ENCODE measurements at regions not wholly inside any gene's neighbourhood (a gene's known extent, or its start where the extent isn't known, plus 50 kb on each side); places are given as distances from the start of the nearest gene placed in this dataset.

DNA sequence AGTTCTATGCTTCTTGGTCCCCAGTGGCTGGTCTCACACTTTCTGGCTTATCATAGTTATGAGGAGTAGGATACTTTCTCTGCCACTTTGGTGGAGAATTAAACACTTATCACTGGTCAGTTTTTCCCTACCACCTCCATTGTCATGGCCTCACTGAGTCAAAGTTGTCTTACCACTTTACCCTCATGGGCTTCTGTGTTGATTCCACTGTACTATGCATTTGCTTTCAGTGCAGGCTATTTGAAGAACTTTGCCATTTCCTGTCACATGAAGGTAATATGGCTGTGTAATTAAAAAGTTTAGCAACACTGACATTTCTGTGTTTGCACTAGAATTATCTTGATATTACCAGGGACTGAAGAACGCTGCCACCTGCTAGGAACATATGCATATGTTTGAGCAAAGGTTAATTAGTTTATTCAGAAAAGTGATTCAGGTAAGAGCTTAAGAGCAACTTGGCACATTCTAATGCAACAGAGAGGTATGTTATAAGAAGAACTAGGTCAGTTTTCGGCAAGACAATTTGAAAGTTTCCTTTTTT, 377.3 kb downstream of the PDCD6IP start:
- TF ChIP-seq, protein P1, sequence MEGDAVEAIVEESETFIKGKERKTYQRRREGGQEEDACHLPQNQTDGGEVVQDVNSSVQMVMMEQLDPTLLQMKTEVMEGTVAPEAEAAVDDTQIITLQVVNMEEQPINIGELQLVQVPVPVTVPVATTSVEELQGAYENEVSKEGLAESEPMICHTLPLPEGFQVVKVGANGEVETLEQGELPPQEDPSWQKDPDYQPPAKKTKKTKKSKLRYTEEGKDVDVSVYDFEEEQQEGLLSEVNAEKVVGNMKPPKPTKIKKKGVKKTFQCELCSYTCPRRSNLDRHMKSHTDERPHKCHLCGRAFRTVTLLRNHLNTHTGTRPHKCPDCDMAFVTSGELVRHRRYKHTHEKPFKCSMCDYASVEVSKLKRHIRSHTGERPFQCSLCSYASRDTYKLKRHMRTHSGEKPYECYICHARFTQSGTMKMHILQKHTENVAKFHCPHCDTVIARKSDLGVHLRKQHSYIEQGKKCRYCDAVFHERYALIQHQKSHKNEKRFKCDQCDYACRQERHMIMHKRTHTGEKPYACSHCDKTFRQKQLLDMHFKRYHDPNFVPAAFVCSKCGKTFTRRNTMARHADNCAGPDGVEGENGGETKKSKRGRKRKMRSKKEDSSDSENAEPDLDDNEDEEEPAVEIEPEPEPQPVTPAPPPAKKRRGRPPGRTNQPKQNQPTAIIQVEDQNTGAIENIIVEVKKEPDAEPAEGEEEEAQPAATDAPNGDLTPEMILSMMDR (IDR thresholded peaks at IDR 0.05): no peak
- no peak for TF ChIP-seq POLR2A (IDR thresholded peaks at IDR 0.05)

Measured in sigmoid colon (tissue), 3 donors.